NCI-H82 treated with DMSO at 0.1 percent for 48 hours (cell line): ENCODE measurements at regions not wholly inside any gene's neighbourhood (a gene's known extent, or its start where the extent isn't known, plus 50 kb on each side); places are given as distances from the start of the nearest gene placed in this dataset.

Source experiments
- DNase-seq: peaks from one replicate; lab custom pipeline; 2025; ENCODE audit not compliant: unreplicated experiment; lab: John Stamatoyannopoulos, UW

DNA sequence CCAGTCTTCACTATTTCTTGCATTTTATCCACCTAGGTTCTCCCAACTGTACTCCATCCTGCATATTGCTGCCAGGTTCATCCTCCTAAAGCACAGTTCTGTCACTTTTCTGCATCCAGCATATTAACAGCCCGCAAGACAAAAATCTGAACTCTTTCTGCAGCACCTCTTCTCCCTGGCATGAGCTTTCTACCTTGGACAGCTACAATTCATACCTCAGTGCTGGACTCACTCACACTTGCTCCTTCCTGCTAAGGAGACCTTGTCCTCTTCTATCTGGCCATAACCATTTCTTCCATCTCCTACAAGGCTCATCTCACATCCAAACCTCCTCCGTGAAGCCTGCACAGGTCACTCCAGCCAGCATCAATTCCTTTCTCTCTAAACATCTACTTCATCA lies 170.1 kb upstream of the GRIP1 start:
- no peak for DNase-seq

GRCh38 chr12:66851134-66851533 lies 172.3 kb upstream of the GRIP1 start:
- no peak for DNase-seq

DNA sequence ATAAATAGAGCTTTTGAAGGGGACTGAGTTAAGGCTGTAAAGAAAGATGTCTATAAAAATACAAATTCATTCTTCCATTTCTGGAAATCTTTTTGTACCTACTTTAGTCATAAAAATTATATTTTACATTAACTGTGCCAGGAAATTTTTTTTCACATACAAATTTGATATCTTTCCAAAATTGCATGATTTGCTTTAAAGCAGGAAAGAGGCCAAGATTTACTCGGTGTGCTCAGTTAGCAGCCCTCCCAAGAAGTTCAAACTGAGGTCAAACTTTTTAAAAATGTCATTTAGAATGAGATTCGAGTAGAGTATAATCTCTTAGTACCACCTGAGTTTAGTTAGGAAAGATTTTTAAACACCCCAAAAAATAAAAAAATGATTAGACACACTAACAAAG lies 173.2 kb upstream of the GRIP1 start:
- no peak for DNase-seq

- no peak for DNase-seq
Measured at GRCh38 chr12:66852765-66853164, 173.9 kb upstream of the GRIP1 start.

DNA sequence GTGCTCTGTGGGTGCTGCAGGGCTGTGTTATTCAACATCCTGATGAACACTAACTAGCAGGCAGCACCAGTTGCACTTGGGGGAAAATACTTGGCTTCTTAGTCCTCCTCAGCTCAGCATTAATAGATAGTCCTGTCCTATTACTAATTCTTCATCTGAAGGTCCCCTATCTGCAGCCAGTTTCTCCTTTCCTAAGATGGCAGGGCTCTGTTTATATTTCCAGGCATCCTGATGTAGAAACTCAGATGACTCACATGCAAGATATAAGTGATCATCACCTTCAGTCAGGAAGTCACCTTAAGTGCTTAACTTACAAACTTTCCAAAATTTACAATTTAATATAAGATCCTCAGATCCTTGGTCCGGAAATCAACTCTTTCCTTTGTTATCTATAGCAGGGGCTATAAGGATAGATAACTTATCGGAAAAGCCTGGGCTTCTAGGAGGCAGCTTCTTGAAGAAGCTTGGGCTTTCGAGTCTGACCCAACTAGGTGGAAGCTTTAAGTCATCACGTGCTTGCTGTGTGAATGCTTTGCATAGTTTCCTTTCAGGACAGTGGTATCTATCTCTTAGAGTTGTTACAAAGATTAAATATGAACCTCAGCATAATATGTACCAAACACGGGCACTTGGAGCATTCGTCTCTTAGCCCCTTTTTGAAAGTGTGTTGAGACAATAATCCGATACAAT lies 181.0 kb upstream of the GRIP1 start:
- DNase-seq, result no peak

DNA sequence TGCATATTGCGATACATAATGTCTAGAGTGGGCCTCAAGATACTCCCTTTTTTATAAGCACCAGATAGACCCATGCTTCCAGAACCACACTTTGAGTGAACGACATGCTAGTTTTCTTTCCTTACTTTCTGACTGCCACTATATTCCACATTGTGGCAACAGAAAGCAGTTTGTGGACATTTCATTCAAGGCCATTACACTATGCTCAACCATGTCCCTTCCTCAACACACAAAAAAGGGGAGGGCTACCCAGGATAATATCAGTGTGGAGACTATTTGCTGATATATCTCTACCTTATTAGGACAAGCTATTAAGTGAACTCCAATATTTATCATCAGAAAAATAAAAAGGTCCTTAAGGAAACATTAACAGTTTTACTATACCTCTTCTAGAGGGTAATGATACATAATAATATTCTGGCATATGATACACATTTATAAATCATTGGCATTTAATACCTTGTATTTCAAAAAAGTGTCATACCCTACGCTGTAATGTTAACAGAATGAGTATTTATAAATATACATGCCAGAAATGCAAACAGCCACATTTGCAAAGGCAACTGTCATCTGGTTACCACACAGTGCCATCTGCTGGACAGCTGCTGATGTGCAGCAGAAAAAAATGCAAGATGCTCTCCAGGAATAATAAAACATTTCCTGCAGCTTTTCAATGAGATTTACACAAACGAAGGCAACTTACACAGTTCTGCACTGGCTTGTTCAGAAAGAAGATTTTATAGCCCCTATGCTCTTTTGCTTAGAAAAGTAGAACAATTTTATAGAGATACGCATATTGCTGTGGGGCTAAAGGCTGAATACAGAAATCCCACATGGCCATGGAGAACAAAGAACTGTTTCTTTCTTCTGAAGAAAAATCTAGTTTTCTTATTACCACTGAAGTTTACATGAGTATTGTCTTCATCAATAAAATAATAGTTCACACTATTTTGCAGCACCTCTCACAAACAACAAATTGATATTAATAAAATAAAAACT lies 182.2 kb upstream of the GRIP1 start:
- DNase-seq, result no peak

GRCh38 chr12:66862356-66862985 lies 183.6 kb upstream of the GRIP1 start:
- DNase-seq, result no peak

- DNase-seq, result no peak
Measured at GRCh38 chr12:66863276-66863675, 184.4 kb upstream of the GRIP1 start.

- DNase-seq, result no peak
Measured at GRCh38 chr12:66877925-66878324, 199.0 kb upstream of the GRIP1 start.

DNA sequence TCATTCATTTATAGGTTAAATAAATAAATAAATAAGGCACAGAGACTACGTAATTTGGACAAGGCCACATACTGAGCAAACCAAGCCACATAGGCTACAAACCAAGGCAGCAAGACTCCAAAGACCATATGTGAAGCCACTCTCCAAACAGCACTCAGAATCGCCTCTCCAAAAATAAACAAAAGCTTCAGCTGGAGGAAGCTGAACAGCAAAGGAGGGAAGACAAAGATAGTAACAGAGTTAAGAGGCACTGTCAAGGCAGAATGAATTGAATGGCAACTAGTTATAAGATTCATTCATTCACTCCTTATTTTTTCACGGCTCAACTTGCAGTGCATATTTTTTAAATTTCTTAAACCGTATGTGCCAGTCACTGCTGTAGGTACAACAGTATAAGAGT lies 200.5 kb upstream of the GRIP1 start:
- no peak for DNase-seq

DNA sequence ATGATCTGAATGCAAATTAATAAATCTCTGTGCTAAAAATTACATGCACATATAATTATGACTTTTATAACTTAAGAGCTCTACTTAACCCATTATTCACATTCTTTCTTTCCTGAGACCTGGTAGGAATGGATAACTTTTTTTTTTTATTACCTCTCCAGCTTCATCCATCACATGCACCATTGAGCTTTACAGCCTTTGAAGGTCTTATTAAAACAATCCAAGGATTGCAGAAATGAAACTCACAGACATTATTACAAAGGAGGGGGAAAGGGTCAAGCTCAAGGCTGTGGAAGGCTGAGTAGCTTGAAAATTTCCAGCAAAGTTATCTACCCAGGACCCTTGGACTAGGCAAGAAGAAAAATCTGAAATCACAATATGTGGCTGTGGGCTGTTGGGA lies 202.5 kb upstream of the GRIP1 start:
- DNase-seq, result no peak

- DNase-seq, result no peak
Measured at GRCh38 chr12:66884091-66884490, 205.2 kb upstream of the GRIP1 start.

GRCh38 chr12:66885115-66885875 lies 206.4 kb upstream of the GRIP1 start:
- no peak for DNase-seq

- no peak for DNase-seq
Measured at GRCh38 chr12:66896797-66897196, 217.9 kb upstream of the GRIP1 start.

DNA sequence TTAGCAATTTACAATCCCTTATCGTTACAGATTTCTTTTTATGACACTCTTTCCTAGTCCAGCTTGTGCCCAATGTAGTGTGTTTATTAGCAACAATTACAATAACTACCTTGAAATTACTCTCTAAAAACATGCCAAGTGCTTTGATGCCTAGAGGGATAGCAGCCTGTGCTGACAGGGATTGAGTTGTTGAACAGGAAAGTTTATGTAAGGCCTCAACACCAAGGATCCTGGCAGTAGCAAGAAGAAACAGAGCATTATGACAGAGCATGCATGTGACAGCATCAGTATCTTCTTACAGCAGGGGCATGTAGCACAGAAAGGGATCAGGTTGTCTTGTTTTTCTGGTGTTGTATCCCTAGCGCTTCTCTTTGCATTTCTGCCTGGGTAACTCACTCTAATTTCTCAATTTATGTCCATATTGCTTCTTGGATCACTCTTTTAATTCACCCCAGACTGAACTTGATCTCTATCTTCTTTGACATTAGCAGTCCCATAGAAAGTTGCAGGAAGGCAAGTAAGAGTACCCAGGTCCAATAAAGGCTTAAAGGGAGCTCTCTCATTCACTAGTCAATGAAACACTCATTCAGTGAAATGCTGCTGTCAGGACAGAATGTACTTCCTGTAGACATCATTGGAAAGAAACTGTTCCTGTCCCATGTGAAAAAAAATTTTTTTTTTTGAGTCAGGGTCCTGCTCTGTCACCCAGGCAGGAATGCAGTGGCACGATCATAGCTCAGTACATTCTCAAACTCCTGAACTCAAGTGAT lies 220.0 kb upstream of the GRIP1 start:
- DNase-seq, result no peak

- DNase-seq, result no peak
Measured at GRCh38 chr12:66899588-66899987, 220.7 kb upstream of the GRIP1 start.

GRCh38 chr12:66900616-66901015 lies 221.7 kb upstream of the GRIP1 start:
- no peak for DNase-seq

- no peak for DNase-seq
Measured at GRCh38 chr12:66901138-66901932, 222.5 kb upstream of the GRIP1 start.

- no peak for DNase-seq
Measured at GRCh38 chr12:66902020-66902419, 223.1 kb upstream of the GRIP1 start.
